OCI-LY7 (cell line): ENCODE measurements at regions not wholly inside any gene's neighbourhood (a gene's known extent, or its start where the extent isn't known, plus 50 kb on each side); places are given as distances from the start of the nearest gene placed in this dataset.

ENCODE experiments used
- BruUV-seq: library from RNA; stranded (reverse); fragments of 400-500 nt; replicated peaks from 2 replicates; lab custom pipeline; 2021; lab: Mats Ljungman, UMichigan
- CTCF ChIA-PET: fragments of 300-600 bp; sonication (Branson Sonifier 250); formaldehyde crosslinking; loops from one replicate; lab custom pipeline; 2022; ENCODE audit warnings: antibody characterized with exemption; ENCODE audit not compliant: unreplicated experiment; lab: Charles Lee
- POLR2A ChIA-PET: fragments of 300-600 bp; sonication (Branson Sonifier 250); formaldehyde crosslinking; loops from one replicate; lab custom pipeline; 2022; ENCODE audit warnings: antibody characterized with exemption; lab: Charles Lee
- DNase-seq: peaks from one replicate; pipeline ENCODE4 v3.0.0-alpha.2; 2015; ENCODE audit warnings: low spot score
- H2AFZ ChIP-seq: fragments of 200-600 bp; sonication (generic), shearing (Covaris generic); 2 replicates; pipeline ENCODE4 v1.6.1; 2014; ENCODE audit warnings: mild to moderate bottlenecking, antibody characterized with exemption, low read length, moderate library complexity
- H3K27ac ChIP-seq: fragments of 200-600 bp; sonication (generic); 2 replicates; pipeline ENCODE4 v1.5.1; 2014; ENCODE audit warnings: mixed run types, low read depth, mild to moderate bottlenecking, moderate library complexity, low read length, inconsistent platforms; ENCODE audit not compliant: poor library complexity, severe bottlenecking
- H3K36me3 ChIP-seq: fragments of 200-600 bp; sonication (generic); 2 replicates; pipeline ENCODE4 v1.6.1; 2014; ENCODE audit warnings: mild to moderate bottlenecking, antibody characterized with exemption, low read length, moderate library complexity, mixed read lengths; ENCODE audit not compliant: insufficient read depth
- H3K4me1 ChIP-seq: fragments of 200-600 bp; sonication (generic); 2 replicates; pipeline ENCODE4 v1.5.1; 2014; ENCODE audit warnings: mild to moderate bottlenecking, low read length; ENCODE audit not compliant: insufficient read depth, poor library complexity, severe bottlenecking
- H3K4me2 ChIP-seq: fragments of 200-600 bp; sonication (generic); 2 replicates; pipeline ENCODE4 v1.6.1; 2014; ENCODE audit warnings: mild to moderate bottlenecking, low read length
- H3K4me3 ChIP-seq: fragments of 200-600 bp; sonication (generic); 2 replicates; pipeline ENCODE4 v1.5.1; 2014; ENCODE audit warnings: mild to moderate bottlenecking, low read depth, low read length; ENCODE audit not compliant: poor library complexity, severe bottlenecking
- H3K79me2 ChIP-seq: fragments of 200-600 bp; sonication (generic); 2 replicates; pipeline ENCODE4 v1.6.1; 2016; ENCODE audit warnings: low read depth, mild to moderate bottlenecking, low read length, moderate library complexity, mixed read lengths; ENCODE audit not compliant: insufficient read depth
- H3K9me2 ChIP-seq: fragments of 200-600 bp; sonication (generic); 2 replicates; pipeline ENCODE4 v1.6.1; 2016; ENCODE audit warnings: mild to moderate bottlenecking, low read length, mixed read lengths; ENCODE audit not compliant: insufficient read depth
- H3K9me3 ChIP-seq: fragments of 200-600 bp; sonication (generic); 2 replicates; pipeline ENCODE4 v1.6.1; 2014; ENCODE audit warnings: mild to moderate bottlenecking, mixed run types, low read length, mixed read lengths
- H4K20me1 ChIP-seq: fragments of 200-600 bp; sonication (generic); 2 replicates; pipeline ENCODE4 v1.6.1; 2014; ENCODE audit warnings: mild to moderate bottlenecking, antibody characterized with exemption, low read length, moderate library complexity, mixed read lengths; ENCODE audit not compliant: insufficient read depth
- EZH2phosphoT487 ChIP-seq: fragments of 200-600 bp; sonication (generic); IDR thresholded peaks from 2 replicates; pipeline ENCODE4 v1.6.1; 2018; ENCODE audit warnings: low read depth, borderline replicate concordance, mild to moderate bottlenecking, mixed run types, antibody characterized with exemption, low read length, moderate library complexity, mixed read lengths
- intact Hi-C: fragments of 100-400 bp; cut with micrococcal nuclease; formaldehyde crosslinking; loops from one replicate; pipeline ENCODE4 v1.10.0; 2022; ENCODE audit not compliant: unreplicated experiment
- TF ChIP-seq, protein P1 (sequence below): fragments of 200-600 bp; sonication (generic); conservative IDR thresholded peaks from 2 replicates; pipeline ENCODE4 v1.5.1; 2014; ENCODE audit warnings: mild to moderate bottlenecking, antibody characterized with exemption, low read length, moderate library complexity, mixed read lengths

DNA sequence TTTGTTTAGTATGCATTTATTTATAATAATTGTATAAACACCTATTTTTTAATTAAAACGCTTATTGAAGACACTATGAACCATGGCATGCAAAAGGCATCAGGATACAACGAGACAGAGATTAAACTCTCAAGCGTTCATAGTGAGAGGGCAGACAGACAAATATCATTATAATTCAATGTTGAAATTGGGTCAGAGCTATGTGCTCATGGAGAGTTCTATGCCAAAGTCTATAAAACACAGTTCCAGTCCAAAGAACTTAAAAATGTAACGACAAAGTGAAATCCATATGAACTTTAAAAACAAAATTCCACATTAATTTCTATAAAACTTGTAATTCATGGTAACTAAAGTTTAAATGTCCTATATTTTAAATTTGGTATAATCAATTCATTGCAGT, 724.0 kb downstream of the LTN1 start:
- POLR2A ChIA-PET = interaction anchor here (0.6 kb wide), 1 partner anchor 76 kb away, joined by 4 read pairs; no protein-coding TSS in a partner anchor
- Histone ChIP-seq H3K4me3 (no peak overlapping the region), H2AFZ (no peak overlapping the region), H3K4me1 (no peaks in the 10 kb centered on the region), H3K27ac (no peak overlapping the region), H4K20me1 (no peaks in the 10 kb centered on the region), H3K79me2 (no peaks in the 10 kb centered on the region), H3K9me3 (no peaks in the 10 kb centered on the region), H3K36me3 (no peaks in the 10 kb centered on the region), H3K4me2 (no peak overlapping the region), H3K9me2 (no peaks in the 10 kb centered on the region)
- TF ChIP-seq, protein P1, sequence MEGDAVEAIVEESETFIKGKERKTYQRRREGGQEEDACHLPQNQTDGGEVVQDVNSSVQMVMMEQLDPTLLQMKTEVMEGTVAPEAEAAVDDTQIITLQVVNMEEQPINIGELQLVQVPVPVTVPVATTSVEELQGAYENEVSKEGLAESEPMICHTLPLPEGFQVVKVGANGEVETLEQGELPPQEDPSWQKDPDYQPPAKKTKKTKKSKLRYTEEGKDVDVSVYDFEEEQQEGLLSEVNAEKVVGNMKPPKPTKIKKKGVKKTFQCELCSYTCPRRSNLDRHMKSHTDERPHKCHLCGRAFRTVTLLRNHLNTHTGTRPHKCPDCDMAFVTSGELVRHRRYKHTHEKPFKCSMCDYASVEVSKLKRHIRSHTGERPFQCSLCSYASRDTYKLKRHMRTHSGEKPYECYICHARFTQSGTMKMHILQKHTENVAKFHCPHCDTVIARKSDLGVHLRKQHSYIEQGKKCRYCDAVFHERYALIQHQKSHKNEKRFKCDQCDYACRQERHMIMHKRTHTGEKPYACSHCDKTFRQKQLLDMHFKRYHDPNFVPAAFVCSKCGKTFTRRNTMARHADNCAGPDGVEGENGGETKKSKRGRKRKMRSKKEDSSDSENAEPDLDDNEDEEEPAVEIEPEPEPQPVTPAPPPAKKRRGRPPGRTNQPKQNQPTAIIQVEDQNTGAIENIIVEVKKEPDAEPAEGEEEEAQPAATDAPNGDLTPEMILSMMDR = no peak
- TF ChIP-seq EZH2phosphoT487 = no peak
- CTCF ChIA-PET = no interaction called here
- no TSS peak for BruUV-seq
- intact Hi-C loops = no loop called here
- DNase-seq = no peak

DNA sequence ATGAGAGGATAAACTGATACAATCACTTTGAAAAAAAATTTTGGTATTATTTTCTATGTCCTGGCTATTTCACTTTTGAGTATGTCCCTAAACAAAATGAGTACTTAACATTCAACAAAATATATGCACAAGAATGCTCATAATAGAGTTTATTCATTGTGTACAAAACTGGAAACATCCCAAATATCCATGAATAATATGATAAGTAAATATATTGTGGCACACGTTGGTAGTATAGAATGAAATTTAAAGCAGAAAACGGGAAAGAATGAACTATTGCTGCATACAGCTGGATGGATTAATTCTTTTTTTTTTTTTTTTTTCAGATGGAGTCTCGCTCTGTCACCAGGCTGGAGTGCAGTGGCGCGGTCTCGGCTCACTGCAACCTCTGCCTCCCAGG, 725.2 kb downstream of the LTN1 start:
- ChIA-PET POLR2A (no interaction called here), CTCF (no interaction called here)
- Histone ChIP-seq H3K4me1 (no peaks in the 10 kb centered on the region), H3K4me2 (no peak overlapping the region), H3K4me3 (no peak overlapping the region), H2AFZ (no peak overlapping the region), H3K36me3 (no peaks in the 10 kb centered on the region), H3K27ac (no peak overlapping the region), H3K9me2 (no peaks in the 10 kb centered on the region), H4K20me1 (no peaks in the 10 kb centered on the region), H3K79me2 (no peaks in the 10 kb centered on the region), H3K9me3 (no peaks in the 10 kb centered on the region)
- no TSS peak for BruUV-seq
- no peak for DNase-seq
- intact Hi-C loops = no loop called here
- TF ChIP-seq EZH2phosphoT487 = no peak
- TF ChIP-seq, protein P1 = no peak

DNA sequence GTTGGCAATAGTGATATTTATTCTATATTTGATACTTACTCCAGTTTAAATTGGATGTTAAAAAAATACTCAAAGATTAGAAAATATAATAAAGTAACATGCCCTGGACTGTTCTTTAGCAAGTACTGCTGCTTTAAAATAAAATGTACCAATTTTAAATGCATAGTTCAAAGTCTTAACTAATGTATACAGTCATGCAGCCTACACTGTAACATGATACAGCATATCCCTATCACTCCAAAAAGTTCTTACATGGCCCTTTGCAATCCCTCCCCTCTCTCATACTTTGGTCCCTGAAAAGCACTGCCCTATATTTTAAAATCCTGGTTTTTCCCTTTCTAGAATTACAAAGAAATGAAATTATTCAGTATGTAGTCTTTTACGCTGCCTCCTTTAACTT, 726.6 kb downstream of the LTN1 start:
- no peaks in the 10 kb centered on the region for H3K9me2 ChIP-seq
- no peaks in the 10 kb centered on the region for H3K36me3 ChIP-seq
- no peak for DNase-seq
- no peaks in the 10 kb centered on the region for H3K79me2 ChIP-seq
- H3K4me1 ChIP-seq = no peaks in the 10 kb centered on the region
- CTCF ChIA-PET = no interaction called here
- BruUV-seq = no TSS peak
- POLR2A ChIA-PET = no interaction called here
- TF ChIP-seq, protein P1 = no peak
- TF ChIP-seq EZH2phosphoT487 = no peak
- no peak overlapping the region for H3K4me3 ChIP-seq
- no peak overlapping the region for H2AFZ ChIP-seq
- H3K4me2 ChIP-seq = no peak overlapping the region
- H3K27ac ChIP-seq = no peak overlapping the region
- no peaks in the 10 kb centered on the region for H4K20me1 ChIP-seq
- no peaks in the 10 kb centered on the region for H3K9me3 ChIP-seq
- intact Hi-C loops = no loop called here
